Jurkat, Clone E6-1 (cell line): ENCODE measurements at regions not wholly inside any gene's neighbourhood (a gene's known extent, or its start where the extent isn't known, plus 50 kb on each side); places are given as distances from the start of the nearest gene placed in this dataset.

Experiments used
- DNase-seq: peaks from one replicate; pipeline ENCODE4 v3.0.0-alpha.2; 2011; ENCODE audit warnings: low read depth, low spot score
- H3K4me3 ChIP-seq: 2 replicates; pipeline ENCODE4 v1.5.1; 2011; ENCODE audit warnings: mild to moderate bottlenecking, low read length, control low read depth, moderate library complexity

GRCh38 chr15:26477044-26477443 lies 295.8 kb downstream of the GABRB3 start:
- DNase-seq = no peak
- no peak overlapping the region for H3K4me3 ChIP-seq

- no peak for DNase-seq
- no peak overlapping the region for H3K4me3 ChIP-seq
Measured at GRCh38 chr15:26475554-26475953, 297.3 kb downstream of the GABRB3 start.

- no peak overlapping the region for H3K4me3 ChIP-seq
- no peak for DNase-seq
Measured at GRCh38 chr15:26472661-26473060, 300.2 kb downstream of the GABRB3 start.

- no peak overlapping the region for H3K4me3 ChIP-seq
- DNase-seq = no peak
Measured at GRCh38 chr15:26461847-26462608, 310.8 kb downstream of the GABRB3 start.

- no peak overlapping the region for H3K4me3 ChIP-seq
- DNase-seq = no peak
Measured at GRCh38 chr15:26460165-26460564, 312.7 kb downstream of the GABRB3 start.

- DNase-seq = no peak
- H3K4me3 ChIP-seq = no peak overlapping the region
Measured at GRCh38 chr15:26455828-26456227, 317.0 kb downstream of the GABRB3 start.

GRCh38 chr15:26453914-26454313 lies 319.0 kb downstream of the GABRB3 start:
- DNase-seq = no peak
- H3K4me3 ChIP-seq = no peak overlapping the region

- H3K4me3 ChIP-seq = no peak overlapping the region
- no peak for DNase-seq
Measured at GRCh38 chr15:26451995-26452394, 320.9 kb downstream of the GABRB3 start.

- DNase-seq = no peak
Measured at GRCh38 chr15:26449291-26449690, 323.6 kb downstream of the GABRB3 start.

GRCh38 chr15:26443321-26443720 lies 329.5 kb downstream of the GABRB3 start:
- DNase-seq = no peak
- H3K4me3 ChIP-seq = no peak overlapping the region

More at GRCh38 chr15:26449291-26449690, 323.6 kb downstream of the GABRB3 start:
- no peak overlapping the region for H3K4me3 ChIP-seq

GRCh38 chr15:26442680-26443079 lies 330.2 kb downstream of the GABRB3 start:
- no peak overlapping the region for H3K4me3 ChIP-seq
- DNase-seq = no peak

- no peak overlapping the region for H3K4me3 ChIP-seq
- no peak for DNase-seq
Measured at GRCh38 chr15:26439681-26440080, 333.2 kb downstream of the GABRB3 start.

GRCh38 chr15:26438718-26439117 lies 334.1 kb downstream of the GABRB3 start:
- DNase-seq = no peak
- no peak overlapping the region for H3K4me3 ChIP-seq

- no peak overlapping the region for H3K4me3 ChIP-seq
- no peak for DNase-seq
Measured at GRCh38 chr15:26438316-26438715, 334.6 kb downstream of the GABRB3 start.

- no peak overlapping the region for H3K4me3 ChIP-seq
- DNase-seq = no peak
Measured at GRCh38 chr15:26433818-26434217, 339.0 kb downstream of the GABRB3 start.

- DNase-seq = no peak
- no peak overlapping the region for H3K4me3 ChIP-seq
Measured at GRCh38 chr15:26433060-26433459, 339.8 kb downstream of the GABRB3 start.

- DNase-seq = no peak
Measured at GRCh38 chr15:26421065-26421464, 351.8 kb downstream of the GABRB3 start.

GRCh38 chr15:26395624-26396023 lies 377.2 kb downstream of the GABRB3 start:
- no peak for DNase-seq

More at GRCh38 chr15:26421065-26421464, 351.8 kb downstream of the GABRB3 start:
- no peak overlapping the region for H3K4me3 ChIP-seq

GRCh38 chr15:26394801-26395200 lies 378.1 kb downstream of the GABRB3 start:
- no peak overlapping the region for H3K4me3 ChIP-seq
- DNase-seq = no peak

More at GRCh38 chr15:26395624-26396023, 377.2 kb downstream of the GABRB3 start:
- no peak overlapping the region for H3K4me3 ChIP-seq

GRCh38 chr15:26392956-26393355 lies 379.9 kb downstream of the GABRB3 start:
- H3K4me3 ChIP-seq = no peak overlapping the region
- no peak for DNase-seq

GRCh38 chr15:26391567-26392194 lies 381.2 kb downstream of the GABRB3 start:
- DNase-seq = no peak
- no peak overlapping the region for H3K4me3 ChIP-seq
